ENCODE measurements at regions not wholly inside any gene's neighbourhood (a gene's known extent, or its start where the extent isn't known, plus 50 kb on each side); places are given as distances from the start of the nearest gene placed in this dataset.

GRCh38 chr5:8683496-8683895 lies 814.5 kb downstream of the MTRR start:
- no peak for TF ChIP-seq CTCF (IDR thresholded peaks at IDR 0.05)
- TF ChIP-seq POLR2A (IDR thresholded peaks at IDR 0.05) = no peak
- no peak for TF ChIP-seq POLR2AphosphoS5 (IDR thresholded peaks at IDR 0.05)
